NCI-H2171 (cell line): ENCODE measurements at regions not wholly inside any gene's neighbourhood (a gene's known extent, or its start where the extent isn't known, plus 50 kb on each side); places are given as distances from the start of the nearest gene placed in this dataset.

ENCODE experiments used
- DNase-seq: peaks from one replicate; lab custom pipeline; 2025; lab: John Stamatoyannopoulos, UW

- DNase-seq, result no peak
These were observed 139.9 kb upstream of the PLET1 start for GRCh38 chr11:112400476-112401014.

- no peak for DNase-seq
These were observed 140.5 kb upstream of the PLET1 start for GRCh38 chr11:112401036-112401769.

DNA sequence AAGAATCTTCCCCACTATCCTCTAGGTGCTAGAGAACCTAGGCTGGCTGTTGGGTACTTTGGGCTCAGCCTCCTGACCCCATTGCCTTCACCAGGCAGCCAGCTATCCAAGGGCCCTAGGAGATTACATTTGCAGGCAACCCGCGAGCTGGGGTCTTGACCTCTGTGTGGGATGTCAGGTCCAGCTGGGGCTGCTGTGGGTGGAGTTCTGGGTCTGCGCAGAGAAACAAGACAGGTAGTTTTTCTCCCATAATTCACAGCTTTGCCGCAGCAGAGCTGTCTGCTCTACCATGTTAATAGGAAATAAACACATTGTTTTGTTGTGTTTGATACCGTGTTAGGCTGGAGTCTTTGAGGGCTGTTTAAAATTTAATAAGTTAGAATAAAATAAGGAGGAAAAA is 142.8 kb upstream of the PLET1 start:
- DNase-seq, result no peak

DNA sequence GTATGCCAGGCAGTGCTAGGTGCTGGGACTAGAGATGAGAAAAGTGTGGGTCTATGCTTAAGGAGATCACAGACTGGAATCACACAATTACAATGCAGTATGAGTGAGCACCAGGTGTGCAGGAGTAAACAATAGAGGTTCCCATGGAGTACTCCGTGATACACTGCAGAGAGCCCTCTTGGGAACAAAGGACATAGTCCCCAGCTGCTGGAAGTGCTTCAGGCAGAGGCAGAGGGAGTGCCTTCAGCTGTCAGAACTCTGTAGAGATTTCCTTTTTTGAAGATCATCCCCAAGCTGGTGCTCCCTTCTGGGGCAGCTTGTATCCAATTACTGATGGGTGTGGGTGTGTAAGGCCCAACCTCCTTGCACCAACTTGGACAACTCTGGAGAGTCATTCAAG is 143.5 kb upstream of the PLET1 start:
- peak; percentile 66 for DNase-seq

GRCh38 chr11:112408517-112408916 is 147.9 kb upstream of the PLET1 start:
- no peak for DNase-seq

GRCh38 chr11:112410325-112410724 is 149.7 kb upstream of the PLET1 start:
- DNase-seq, result no peak

DNA sequence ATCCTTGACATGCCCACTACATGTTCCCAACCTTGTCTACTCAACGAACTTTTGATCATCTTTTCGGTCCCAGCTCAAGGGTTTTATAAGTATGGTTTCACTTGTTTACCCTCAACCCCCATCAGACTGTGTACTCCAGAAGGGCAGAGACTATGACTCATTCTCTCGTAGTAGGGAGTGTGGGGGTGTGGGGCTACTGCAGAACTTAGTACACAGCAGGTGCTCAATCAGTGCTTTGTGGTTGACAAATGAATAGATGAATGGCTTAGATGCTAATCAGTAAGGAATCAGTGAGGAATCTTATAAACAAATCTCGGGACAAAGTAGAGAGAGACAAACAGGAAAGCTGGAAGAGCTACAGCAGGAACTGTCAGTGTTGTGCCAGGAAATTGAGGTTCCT is 151.7 kb upstream of the PLET1 start:
- no peak for DNase-seq

DNA sequence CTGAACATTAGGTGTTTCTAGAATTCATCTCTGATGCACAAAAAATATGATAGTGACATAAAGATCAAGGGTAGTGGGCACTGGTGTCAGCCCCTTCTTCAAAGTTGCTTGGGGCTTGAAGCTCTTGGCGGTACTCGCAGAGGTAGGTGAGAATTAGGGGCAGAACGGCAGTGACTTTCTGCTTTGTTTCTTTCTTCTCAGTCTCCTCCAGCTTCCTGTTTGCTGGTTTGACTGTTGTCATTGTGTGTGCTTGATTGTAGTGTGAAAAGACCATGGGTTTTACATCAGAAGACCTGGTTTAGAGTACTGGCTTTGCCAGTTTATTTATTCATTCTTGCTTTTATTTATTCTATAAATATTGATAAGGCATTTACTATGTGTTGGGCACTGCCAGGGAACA is 156.7 kb upstream of the PLET1 start:
- DNase-seq, result no peak

GRCh38 chr11:112418438-112418837 is 157.8 kb upstream of the PLET1 start:
- DNase-seq, result no peak

DNA sequence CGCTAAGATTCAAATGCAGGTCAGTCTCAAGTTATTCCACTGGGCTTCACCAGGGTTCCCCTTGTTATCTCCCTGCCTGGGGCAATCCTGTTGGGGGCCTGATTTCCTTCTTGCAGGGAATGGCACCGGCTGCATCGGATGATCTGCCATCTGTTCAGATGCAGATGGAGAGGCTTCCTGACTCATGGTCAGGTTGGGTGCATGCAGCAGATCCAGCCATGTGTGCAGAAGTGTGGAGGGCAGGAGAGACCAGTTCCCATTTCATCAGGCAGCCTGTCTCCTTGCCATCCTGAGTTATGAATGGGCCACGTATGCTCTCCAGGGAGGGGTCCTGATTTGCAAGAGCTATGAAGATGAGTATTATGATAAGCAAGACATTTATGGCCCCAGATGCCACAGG is 161.2 kb upstream of the PLET1 start:
- peak; percentile 58 for DNase-seq

GRCh38 chr11:112425121-112425520 is 164.5 kb upstream of the PLET1 start:
- no peak for DNase-seq

GRCh38 chr11:112437096-112437495 is 176.4 kb upstream of the PLET1 start:
- no peak for DNase-seq

DNA sequence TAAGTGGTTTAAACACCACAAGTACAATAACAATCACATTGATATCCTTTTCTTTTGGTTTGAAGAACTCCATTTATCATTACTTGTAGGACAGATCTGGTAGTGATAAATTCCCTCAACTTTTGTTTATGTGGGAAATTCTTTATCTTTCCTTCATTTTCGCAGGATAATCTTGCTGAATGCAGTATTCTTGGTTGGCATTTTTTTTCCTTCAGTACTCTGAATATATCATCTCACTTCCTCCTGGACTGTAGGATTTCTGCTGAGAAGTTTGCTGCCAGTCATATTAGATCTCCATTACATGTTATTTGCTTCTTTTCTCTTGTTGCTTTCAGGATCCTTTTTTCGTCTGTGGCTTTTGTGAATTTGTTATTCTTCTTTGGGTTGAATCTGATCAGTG is 179.0 kb upstream of the PLET1 start:
- no peak for DNase-seq

GRCh38 chr11:112440518-112440917 is 179.9 kb upstream of the PLET1 start:
- DNase-seq, result no peak

DNA sequence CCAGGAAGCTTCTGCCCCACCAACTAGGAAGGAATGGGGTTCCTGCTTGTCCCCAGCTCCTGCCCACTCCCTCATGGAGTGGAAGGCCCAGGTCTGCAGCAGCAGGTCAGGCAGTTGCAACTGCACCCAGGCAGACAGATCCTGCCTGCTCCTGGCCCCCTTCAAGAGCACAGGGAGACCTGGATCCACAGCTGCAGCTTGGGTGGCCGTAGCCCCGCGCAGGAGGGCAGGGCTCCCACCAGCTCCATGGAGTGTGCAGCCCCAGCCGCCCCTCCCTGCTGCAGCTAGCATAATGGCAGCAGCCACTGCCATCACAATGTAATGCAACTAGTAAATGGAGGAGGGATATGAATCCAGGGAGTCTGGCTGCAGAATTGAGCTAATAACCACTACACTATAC is 187.5 kb upstream of the PLET1 start:
- no peak for DNase-seq

GRCh38 chr11:112448806-112449205 is 188.1 kb upstream of the PLET1 start:
- no peak for DNase-seq

DNA sequence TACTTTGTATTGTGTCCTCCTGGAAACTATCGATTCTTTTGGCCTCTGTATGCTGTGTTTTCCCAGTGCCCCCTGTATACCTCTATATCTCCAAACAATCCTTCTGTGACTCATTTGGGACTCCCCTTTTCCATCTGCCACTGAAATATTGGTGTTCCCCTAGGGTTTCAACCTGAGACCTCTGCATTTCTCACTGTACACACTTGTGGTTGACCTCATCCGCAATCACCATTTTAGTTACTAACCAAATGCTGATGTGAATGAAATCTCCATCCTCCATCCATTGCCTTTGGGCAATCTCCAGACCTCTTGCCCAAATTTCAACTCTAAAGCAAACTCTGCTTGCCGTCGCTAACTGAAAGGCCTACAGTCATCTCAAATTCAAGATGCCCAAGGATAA is 190.6 kb upstream of the PLET1 start:
- no peak for DNase-seq

DNA sequence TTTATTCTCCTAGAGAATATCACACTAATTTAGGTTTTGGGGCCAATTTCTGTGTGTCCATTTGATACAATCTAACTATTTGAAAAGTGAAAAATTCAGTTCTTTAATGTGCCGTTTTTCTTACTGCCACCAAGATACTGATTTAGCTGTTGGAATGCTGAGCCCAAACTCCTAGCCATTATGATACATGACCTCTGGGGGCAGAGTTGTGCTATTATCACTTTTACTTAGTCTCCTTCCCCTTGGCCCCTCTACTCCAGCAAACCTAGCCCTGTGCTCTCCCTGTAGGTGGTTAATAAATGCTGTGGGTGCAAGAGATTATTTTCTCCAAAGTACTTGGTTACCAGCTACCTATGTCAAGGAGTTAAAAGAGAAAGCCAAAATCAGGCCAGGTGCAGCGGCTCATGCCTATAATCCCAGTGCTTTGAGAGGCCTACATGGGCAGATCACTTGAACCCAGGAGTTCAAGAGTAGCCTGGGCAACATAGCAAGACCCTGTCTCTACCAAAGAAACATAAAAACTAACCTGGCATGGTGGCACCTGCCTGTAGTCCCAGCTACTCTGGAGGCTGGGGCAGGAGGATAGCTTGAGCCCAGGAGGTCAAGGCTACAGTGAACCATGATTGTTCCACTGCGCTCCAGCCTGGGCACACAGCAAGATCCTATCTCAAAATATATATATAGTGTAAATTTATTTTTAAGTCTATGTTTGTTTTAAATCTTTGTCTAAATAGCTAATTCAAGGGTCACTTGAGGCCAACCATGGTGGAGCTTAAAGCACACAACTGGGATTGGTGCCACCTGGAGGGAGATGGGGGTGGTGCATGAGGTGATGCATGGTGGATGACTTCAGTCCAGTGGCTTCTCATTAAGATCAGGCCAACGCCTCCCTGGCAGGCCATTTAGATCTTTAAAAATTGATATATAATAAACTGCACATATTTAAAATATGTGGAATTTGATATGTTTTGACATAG is 193.2 kb upstream of the PLET1 start:
- no peak for DNase-seq

DNA sequence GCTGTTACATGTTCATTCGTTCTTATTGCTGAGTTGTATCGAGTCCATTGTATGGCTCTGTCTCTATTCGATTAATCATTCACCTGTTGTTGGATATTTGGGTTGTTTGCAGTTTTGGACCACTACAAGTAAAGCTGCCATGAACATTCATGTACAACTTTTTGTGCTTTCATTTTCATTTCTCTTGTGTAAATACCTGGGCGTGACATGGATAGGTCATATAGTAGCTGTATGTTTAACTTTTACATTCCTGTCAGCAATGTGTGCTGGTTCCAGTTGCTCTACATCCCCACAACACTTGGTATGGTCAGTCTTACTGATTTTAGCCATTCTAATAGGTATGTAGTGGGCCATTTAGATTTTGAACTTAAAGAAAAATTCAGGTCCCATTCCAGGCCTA is 194.2 kb upstream of the PLET1 start:
- DNase-seq, result no peak

DNA sequence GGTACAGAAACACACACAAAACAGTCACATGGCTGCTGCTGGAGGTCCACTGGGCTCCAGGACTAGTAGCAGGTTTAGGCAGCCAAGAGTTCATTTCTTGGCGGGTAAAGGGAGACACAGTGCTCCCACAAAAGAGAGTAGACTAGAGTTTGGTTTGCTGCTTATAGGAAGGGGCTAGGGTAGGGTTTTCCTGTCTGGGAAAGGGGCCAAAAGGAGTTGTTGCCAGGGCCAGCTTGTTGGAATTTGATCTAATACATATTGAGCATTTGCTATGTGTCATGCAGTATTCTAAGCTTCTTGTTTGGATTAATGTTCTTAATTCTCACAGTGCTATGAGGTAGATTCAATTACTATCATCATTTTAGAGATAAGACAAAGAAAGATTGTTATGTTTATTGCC is 195.1 kb upstream of the PLET1 start:
- DNase-seq, result no peak

DNA sequence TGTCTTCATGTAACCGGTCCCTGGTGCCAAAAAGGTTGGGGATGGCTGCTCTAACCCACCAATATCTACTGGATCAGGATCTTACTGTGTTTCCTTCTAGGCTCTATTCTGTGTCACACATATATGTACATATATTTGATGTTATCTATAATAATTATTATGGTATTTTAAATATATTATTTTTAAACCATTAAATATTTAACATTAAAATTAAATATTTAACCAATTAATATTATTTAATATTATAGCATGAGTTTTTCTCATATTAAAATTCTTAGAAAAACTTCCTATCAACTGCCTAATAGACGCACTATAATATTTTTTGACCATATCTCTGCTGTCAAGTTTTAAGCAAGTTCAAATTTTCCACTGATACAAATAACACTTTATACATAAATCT is 196.9 kb upstream of the PLET1 start:
- DNase-seq, result no peak

DNA sequence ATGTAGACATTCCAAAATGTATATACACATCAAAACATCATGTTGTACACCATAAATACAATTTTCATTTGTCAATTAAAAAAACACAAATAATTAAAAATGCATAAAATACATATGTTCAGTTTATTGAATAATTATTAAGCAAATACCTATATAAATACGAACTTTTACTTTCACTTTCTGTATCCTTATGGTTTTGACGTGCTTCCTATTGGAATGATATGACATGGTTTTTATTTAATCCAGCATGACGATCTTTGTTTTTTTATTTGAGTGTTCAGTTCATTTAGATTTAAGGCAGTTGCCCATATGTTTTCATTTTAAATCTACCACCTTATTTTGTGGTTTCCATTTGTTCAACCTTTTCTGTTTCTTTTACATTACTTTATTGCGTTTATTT is 198.3 kb upstream of the PLET1 start:
- no peak for DNase-seq

GRCh38 chr11:112460141-112460540 is 199.5 kb upstream of the PLET1 start:
- no peak for DNase-seq
